Thyroid gland (tissue), 4 donors: ENCODE measurements at regions not wholly inside any gene's neighbourhood (a gene's known extent, or its start where the extent isn't known, plus 50 kb on each side); places are given as distances from the start of the nearest gene placed in this dataset.

Experiments
- CTCF ChIP-seq, 6 experiments: fragments of 200-600 bp in 3 of 6; fragments of 450-650 bp in 3 of 6; sonication (generic) in 3 of 6; IDR thresholded peaks; one replicate each; pipeline ENCODE4 v1.5.1; 2016 to 2019; ENCODE audit warnings: antibody characterized with exemption in 6 of 6, mild to moderate bottlenecking in 2 of 6, inconsistent platforms in 1 of 6, moderate library complexity in 1 of 6
- POLR2A ChIP-seq, 2 donors: fragments of 450-650 bp; IDR thresholded peaks; one replicate each; pipeline ENCODE4 v1.6.1; 2017; ENCODE audit warnings: antibody characterized with exemption in 2 of 2, mild to moderate bottlenecking in 2 of 2, moderate library complexity in 1 of 2

- TF ChIP-seq CTCF (IDR thresholded peaks at IDR 0.05) = no peak
- TF ChIP-seq POLR2A (IDR thresholded peaks at IDR 0.05) = no peak
Measured at GRCh38 chr2:241990466-241990865, 120.9 kb downstream of the RTP5 start.
